NCI-H524 treated with DMSO at 0.1 percent for 48 hours (cell line): ENCODE measurements at regions not wholly inside any gene's neighbourhood (a gene's known extent, or its start where the extent isn't known, plus 50 kb on each side); places are given as distances from the start of the nearest gene placed in this dataset.
"Not testable (repeated sequence)": the region's sequence is repeated elsewhere in the genome, so short reads cannot be mapped to it uniquely, and the experiment has no call there.

Experiments used
- DNase-seq: peaks from one replicate; lab custom pipeline; 2025; lab: John Stamatoyannopoulos, UW

- no peak for DNase-seq
Observed at GRCh38 chr5:125415126-125415525, 668.7 kb upstream of the ZNF608 start.

GRCh38 chr5:125416055-125416454, 669.6 kb upstream of the ZNF608 start:
- DNase-seq: no peak

DNA sequence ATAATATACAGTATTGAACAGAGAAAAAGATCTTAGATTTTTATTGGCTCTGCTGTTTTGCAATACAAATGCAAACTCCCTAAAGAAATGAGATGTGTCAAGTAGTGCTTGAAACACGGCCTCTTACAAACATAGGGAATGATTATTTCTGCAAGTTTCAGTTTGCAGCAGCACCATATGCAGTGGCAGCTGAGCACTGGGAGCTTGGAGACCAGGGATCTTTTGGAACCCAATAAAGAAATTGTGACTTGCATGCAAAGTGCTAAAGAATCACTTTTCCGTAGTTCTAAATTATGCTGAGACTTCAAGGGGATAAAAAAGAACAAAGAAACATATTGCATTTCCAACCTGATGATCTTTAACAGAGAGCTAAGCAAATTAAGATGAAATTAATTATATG, 674.6 kb upstream of the ZNF608 start:
- no peak for DNase-seq

- DNase-seq: no peak
Observed at GRCh38 chr5:125422342-125422741, 675.9 kb upstream of the ZNF608 start.

DNA sequence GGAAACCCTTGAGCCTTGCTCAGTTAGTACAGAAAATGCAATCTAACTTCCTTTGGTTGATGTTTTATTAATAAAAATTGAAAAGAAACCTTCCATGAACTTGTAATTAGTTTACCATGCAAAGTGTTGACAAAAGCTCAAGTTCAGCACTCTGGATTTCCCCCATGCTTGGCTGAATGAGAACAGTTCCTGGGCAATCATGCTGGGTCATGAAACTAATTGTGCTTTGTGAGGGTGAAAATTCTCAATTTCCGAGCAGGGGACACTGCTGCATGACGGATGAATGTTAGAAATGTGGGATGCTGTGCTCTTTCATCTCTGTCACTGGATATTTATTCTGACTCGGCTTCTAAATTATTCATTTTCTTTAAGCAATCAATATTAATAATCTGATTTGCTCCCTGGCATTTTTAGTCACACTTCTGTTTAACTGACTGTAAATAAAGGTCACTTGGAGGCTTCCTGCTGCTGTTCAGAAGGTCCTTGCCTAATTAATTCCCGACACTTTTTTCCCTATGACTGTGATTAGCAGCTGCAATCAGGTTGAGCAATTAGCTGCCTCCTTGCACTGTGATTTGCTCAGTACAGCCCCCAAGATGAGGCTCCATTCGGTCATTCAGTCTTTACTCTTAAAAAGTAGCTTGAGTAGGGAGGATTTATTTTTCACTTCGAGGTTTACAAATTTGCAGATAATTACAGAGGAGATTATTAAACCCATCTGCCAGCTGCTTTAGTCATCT, 678.1 kb upstream of the ZNF608 start:
- peak; percentile 91 for DNase-seq

DNA sequence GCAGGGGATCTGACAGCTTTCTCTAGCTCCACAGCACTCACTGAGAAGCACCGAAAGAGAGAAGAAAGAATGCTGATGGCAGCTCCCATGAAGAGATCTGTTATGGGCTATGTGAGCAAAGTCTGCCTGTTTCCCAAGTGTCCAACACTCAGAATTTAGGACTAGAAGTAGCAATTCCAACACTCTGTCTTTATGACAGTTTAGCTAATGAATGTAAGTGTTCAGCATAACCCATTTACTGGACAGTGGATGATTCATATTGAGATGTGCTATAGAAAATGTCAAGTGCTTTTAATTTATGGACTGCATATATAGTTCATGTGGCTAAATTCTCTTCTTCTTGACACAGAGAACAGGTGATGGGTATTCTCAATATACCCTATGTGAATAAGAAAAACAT, 683.1 kb upstream of the ZNF608 start:
- DNase-seq: no peak

DNA sequence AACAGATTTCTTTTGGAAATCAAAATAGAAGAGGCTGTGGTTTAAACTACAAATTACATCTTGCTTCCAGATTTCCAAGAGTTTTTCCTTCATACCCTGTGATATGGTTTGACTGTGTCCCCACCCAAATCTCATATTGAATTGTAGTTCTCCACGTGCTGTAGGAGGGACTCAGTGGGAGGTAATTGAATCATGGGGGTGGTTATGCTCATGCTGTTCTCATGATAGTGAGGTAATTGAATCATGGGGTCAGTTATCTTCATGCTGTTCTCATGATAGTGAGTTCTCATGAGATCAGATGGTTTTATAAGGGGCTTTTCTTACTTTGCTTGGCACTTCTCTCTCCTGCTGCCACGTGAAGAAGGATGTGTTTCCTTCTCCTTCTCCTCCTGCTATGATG, 687.0 kb upstream of the ZNF608 start:
- DNase-seq: no peak

DNA sequence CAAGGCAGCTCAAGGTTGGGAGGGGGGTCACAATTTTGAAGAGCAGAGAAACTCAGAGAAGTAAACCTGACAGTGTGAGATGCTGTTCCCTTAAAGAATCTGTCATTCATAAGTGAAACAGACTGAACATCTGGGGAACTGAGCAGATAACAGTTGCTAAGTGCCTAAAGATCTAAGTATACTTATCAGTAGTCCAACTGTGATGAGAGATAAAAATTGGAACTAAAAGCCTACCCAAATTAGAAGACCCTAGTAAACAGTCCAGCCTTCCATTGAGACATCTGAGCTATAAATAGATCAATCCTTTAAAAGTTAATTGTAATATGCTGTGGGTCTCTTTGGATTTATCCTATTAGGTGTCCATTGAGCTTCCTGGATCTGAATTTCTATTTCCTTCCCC, 692.8 kb upstream of the ZNF608 start:
- DNase-seq: no peak

DNA sequence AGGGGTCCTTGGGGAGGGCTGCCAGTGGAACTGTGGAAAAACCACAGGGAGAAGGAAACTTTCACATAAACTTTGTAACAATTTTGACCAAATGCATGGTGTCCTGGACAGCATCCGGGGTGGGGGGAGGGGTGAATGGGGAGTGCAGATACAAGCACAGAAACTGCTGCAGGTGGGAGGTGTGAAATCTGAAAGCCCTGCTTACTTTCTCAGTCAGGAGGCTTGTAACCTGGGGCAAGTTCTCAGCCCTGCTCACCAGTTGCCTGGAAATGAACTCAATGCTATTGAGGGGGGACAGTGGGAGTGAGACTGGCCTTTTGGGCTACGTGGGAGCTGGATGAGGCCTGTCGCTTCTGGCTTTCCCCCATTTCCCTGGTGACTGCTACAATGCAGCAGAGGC, 694.5 kb upstream of the ZNF608 start:
- DNase-seq: no peak

GRCh38 chr5:125446986-125447385, 700.5 kb upstream of the ZNF608 start:
- DNase-seq: no peak

DNA sequence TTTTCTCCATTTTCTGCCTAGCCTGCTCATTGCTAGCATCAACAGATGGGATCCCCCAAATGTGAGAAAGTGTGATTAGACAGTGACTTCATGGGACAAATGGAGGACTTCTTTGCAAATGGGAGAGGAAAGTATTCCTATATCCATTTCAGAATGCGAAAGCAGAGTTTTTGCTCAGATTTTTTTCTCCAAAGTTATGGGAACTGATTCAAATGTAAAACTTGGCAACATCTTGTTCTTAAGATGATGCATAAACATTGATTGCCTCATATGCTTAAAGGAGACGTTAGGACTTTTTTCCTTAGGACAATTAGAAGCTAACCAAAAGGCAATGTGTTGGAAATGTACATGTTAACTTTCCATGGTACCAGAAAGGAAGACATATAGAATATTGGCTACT, 704.3 kb upstream of the ZNF608 start:
- DNase-seq: no peak

- no peak for DNase-seq
Observed at GRCh38 chr5:125451622-125452021, 705.2 kb upstream of the ZNF608 start.

DNA sequence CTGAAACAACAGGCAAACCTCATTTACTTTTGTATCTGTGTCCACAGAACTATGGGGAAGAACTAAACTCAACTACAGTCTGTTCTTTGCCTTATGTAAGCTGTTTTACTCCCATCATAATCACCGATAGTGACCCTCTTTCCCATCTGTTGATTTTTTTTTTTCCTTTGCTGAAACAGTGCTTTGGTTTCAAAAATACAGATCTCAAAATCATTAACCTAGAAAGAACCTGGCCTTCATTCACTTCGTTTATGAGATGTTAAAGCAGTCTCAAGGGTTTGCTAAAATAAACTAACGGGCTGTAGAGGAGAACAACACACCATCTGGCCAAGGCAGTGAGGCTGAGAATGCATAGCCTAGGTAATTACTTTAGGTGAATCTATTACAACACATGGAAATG, 706.6 kb upstream of the ZNF608 start:
- peak; percentile 83 for DNase-seq

DNA sequence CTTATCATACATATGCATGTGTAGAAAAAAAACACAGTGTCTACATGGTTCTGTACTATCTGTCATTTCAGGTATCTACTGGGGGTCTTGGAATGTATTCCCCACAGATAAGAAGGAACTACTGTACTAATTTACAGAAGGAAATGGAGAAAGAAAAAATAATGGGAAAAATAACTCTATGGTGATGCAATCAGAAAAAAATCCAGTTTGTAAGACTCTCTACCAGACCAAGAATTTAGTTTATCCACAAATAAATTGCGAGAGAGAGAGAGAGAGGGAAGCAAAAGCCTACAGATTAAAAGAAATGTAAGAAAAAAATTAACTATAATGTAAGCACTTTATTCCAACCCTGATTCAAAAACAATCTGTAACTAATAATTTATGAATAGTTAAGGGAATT, 708.6 kb upstream of the ZNF608 start:
- DNase-seq: no peak

DNA sequence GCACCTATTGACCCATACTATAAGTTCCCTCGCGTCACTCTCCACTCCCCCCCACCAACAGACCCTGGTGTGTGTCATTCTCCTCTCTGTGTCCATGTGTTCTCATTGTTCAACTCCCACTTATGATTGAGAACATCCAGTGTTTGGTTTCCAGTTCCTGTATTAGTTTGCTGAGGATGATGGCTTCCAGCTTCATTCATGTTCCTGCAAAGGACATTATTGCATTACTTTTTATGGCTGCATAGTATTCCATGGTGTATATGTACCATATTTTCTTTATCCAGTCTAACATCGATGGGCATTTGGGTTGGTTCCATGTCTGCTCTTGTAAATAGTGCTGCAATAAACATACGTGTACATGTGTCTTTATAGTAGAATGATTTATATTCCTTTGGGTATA, 709.6 kb upstream of the ZNF608 start:
- not testable (repeated sequence) for DNase-seq

- DNase-seq: no peak
Observed at GRCh38 chr5:125457617-125458016, 711.2 kb upstream of the ZNF608 start.

- not testable (repeated sequence) for DNase-seq
Observed at GRCh38 chr5:125458949-125459348, 712.5 kb upstream of the ZNF608 start.

DNA sequence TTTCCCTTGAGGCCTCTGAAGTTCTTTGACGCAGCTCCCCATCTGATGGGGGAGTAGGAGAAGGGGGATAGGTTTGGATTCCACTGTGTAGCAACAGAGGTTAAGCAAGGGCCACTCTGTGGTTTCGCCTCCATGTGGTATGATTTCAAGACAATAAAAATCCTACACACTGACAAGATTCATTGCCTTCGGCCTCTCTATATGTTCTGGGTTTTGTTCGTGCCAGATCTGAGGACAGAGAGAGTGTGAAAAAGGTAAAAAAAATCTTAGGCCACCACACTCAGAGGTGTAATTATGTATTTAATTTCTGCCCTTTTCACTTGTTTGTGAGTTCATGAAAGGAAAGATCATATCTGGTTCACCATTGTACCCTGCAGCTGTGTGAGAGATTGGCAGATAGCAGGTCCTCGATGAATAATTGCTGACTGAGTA, 715.2 kb upstream of the ZNF608 start:
- DNase-seq: no peak

DNA sequence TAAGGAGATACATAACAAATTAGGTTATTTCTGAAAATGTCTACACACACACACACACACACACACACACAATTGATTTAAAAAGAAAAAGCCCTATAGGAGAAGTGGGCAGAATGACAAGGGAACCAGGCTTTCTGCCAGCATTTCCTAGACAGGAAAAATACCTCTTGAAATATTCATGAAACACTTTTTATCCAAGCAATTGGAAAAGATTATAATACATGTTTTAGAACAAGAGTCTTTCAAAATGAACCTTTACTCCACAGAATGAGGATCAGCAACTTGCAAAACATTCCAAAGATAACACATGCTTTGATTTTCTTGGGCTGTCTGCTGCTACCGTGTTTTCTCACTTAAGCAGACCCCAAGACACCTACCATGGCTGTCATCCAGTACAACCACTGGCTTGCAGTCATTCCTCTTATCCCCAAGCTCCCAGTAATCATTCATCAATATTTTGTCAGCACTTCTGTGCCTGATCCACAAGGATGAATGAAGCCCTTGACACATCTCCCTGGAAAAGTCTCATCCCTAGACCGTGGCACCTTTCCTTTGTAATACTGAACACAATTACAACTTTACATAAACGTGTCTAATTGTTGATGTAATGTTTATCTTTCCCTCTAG, 717.1 kb upstream of the ZNF608 start:
- DNase-seq: no peak

DNA sequence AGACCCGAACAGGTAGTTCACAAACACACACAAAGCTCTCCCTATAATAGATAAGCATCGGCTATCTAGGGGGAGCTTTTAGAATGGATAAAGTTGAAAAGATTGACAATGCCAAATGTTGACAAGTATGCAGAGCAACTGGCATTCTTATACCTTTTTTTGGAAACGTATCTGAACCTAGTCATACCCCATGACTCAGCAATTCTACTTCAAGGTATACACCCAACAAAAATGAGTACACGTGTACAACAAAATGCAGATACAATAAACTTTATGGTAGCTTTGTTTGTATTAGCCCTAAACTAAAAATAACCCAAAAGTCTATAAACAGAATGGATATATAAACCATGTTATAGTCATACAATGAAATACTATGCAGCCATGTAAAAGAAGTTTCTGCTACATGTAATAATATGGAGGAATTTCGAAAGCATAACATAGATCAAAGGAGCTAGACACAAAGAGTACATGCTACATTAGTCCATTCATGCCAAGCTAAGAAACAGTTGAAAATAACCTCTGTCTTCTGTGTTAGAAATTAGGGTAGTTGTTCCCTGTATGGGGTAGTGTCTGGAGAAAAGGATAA, 718.5 kb upstream of the ZNF608 start:
- no peak for DNase-seq

DNA sequence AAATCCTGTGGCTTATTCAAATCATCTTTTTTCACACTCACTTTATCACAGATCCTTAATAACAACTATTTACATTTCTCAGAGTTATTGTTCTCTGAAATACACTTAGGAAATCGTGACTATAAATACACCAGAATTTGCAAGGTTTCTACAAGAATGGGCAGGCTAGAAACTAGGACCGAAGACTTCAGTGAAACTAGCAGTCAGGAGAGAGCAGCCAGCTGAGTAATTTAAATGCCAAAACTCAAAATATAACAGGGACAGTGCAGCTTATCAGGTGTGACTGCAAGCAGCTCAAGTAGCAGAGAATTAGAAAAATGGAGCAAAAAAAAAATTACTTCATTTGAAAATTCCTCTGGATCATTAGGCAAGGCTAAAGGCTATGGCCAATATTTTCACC, 719.3 kb upstream of the ZNF608 start:
- no peak for DNase-seq

- no peak for DNase-seq
Observed at GRCh38 chr5:125467222-125467621, 720.8 kb upstream of the ZNF608 start.

DNA sequence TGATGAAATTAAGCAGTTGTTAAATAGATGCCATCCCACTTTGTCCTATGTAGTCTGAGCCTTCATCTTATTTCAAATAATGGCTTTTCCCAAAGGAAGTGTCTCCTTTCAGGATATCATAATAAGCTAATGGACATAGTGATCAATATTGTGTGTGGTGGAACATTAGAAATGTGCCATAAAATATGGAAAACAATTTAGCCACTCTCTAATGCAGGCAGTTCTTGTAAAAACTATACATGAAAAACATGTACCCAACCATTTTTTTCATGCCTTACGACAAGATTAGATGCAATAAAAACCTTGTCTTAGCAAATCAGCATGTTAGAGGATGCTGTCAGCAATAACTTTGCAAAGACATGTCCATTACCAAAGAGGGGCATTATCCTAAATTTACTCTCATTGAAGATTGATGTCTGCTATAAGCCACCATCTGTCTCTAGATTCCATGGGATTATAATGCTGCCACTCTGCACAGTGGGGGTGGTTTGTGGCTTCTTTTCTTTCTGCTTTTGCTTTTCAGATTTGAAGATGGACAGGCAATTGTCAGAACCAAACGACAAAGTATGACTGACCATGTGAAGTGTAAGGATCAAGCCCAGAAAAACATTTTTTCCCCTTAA, 724.0 kb upstream of the ZNF608 start:
- peak; percentile 52 for DNase-seq
